ENCODE measurements at regions not wholly inside any gene's neighbourhood (a gene's known extent, or its start where the extent isn't known, plus 50 kb on each side); places are given as distances from the start of the nearest gene placed in this dataset.

GRCh38 chr7:128168667-128169210 is 72.3 kb upstream of the LEP start:
- peak; percentile 38 for DNase-seq

GRCh38 chr7:128170461-128170860 is 70.6 kb upstream of the LEP start:
- DNase-seq, result peak; percentile 18

GRCh38 chr7:128171342-128171918 is 69.6 kb upstream of the LEP start:
- DNase-seq, result no peak

- DNase-seq, result peak; percentile 21
These were observed 68.9 kb upstream of the LEP start for GRCh38 chr7:128172151-128172550.

GRCh38 chr7:128172963-128173362 is 68.1 kb upstream of the LEP start:
- DNase-seq, result no peak

- DNase-seq, result no peak
These were observed 66.7 kb upstream of the LEP start for GRCh38 chr7:128174386-128174785.

- no peak for DNase-seq
These were observed 64.4 kb upstream of the LEP start for GRCh38 chr7:128176696-128177095.

GRCh38 chr7:128177768-128178550 is 63.1 kb upstream of the LEP start:
- no peak for DNase-seq

GRCh38 chr7:128178611-128179010 is 62.5 kb upstream of the LEP start:
- no peak for DNase-seq

- no peak for DNase-seq
These were observed 52.5 kb upstream of the LEP start for GRCh38 chr7:128188396-128189230.

- DNase-seq, result no peak
These were observed 51.7 kb upstream of the LEP start for GRCh38 chr7:128189231-128189930.

- DNase-seq, result no peak
These were observed 50.9 kb upstream of the LEP start for GRCh38 chr7:128190051-128190647.

GRCh38 chr7:128191136-128191844 is 49.8 kb upstream of the LEP start:
- no peak for DNase-seq

Measured in DMS53 (cell line).